Ishikawa (cell line): ENCODE measurements at regions not wholly inside any gene's neighbourhood (a gene's known extent, or its start where the extent isn't known, plus 50 kb on each side); places are given as distances from the start of the nearest gene placed in this dataset.

Source experiments
- CEBPB ChIP-seq: IDR thresholded peaks from 2 replicates; pipeline ENCODE4 v1.6.1; 2012
- CREB1 ChIP-seq: IDR thresholded peaks from 2 replicates; pipeline ENCODE4 v1.6.1; 2012; ENCODE audit warnings: low read depth
- EGR1 ChIP-seq: IDR thresholded peaks from 2 replicates; pipeline ENCODE4 v1.6.1; 2012
- EP300 ChIP-seq: IDR thresholded peaks from 2 replicates; pipeline ENCODE4 v1.6.1; 2012; ENCODE audit warnings: borderline replicate concordance
- FOXM1 ChIP-seq: IDR thresholded peaks from 2 replicates; pipeline ENCODE4 v1.6.1; 2012; ENCODE audit warnings: low read depth, borderline replicate concordance
- MAX ChIP-seq: IDR thresholded peaks from 2 replicates; pipeline ENCODE4 v1.6.1; 2012
- NFIC ChIP-seq: IDR thresholded peaks from 2 replicates; pipeline ENCODE4 v1.6.1; 2012
- RAD21 ChIP-seq: IDR thresholded peaks from 2 replicates; pipeline ENCODE4 v1.6.1; 2012; ENCODE audit warnings: low read depth
- REST ChIP-seq: IDR thresholded peaks from 2 replicates; pipeline ENCODE4 v1.6.1; 2012; ENCODE audit warnings: low read depth, mild to moderate bottlenecking
- TAF1 ChIP-seq: IDR thresholded peaks from 2 replicates; pipeline ENCODE4 v1.6.1; 2012; ENCODE audit warnings: low read depth, mild to moderate bottlenecking
- TCF12 ChIP-seq: IDR thresholded peaks from 2 replicates; pipeline ENCODE4 v1.6.1; 2012; ENCODE audit warnings: low read depth
- TEAD4 ChIP-seq: IDR thresholded peaks from 2 replicates; pipeline ENCODE4 v1.6.1; 2012
- USF1 ChIP-seq: IDR thresholded peaks from 2 replicates; pipeline ENCODE4 v1.6.1; 2012
- YY1 ChIP-seq: IDR thresholded peaks from 2 replicates; pipeline ENCODE4 v1.6.1; 2012; ENCODE audit warnings: low read depth
- ZBTB7A ChIP-seq: IDR thresholded peaks from 2 replicates; pipeline ENCODE4 v1.6.1; 2012; ENCODE audit warnings: low read depth

GRCh38 chr12:46460682-46461210 lies 88.2 kb upstream of the SLC38A2 start:
- TF ChIP-seq CREB1 (no peak), FOXM1 (no peak), EP300 (no peak)

GRCh38 chr12:46459861-46460545 lies 87.4 kb upstream of the SLC38A2 start:
- TF ChIP-seq EGR1 (no peak), YY1 (no peak), USF1 (no peak), MAX (no peak), CEBPB (no peak), TAF1 (no peak), CREB1 (no peak), TEAD4 (no peak), RAD21 (no peak)

GRCh38 chr12:46459111-46459510 lies 86.5 kb upstream of the SLC38A2 start:
- TF ChIP-seq MAX (no peak), RAD21 (no peak), TAF1 (no peak), ZBTB7A (no peak), CREB1 (no peak), NFIC (no peak), USF1 (no peak), REST (no peak), FOXM1 (no peak), EGR1 (no peak), CEBPB (no peak), YY1 (no peak), TCF12 (no peak), EP300 (no peak), TEAD4 (no peak)

- TF ChIP-seq FOXM1 (no peak), TAF1 (no peak), TEAD4 (no peak), RAD21 (no peak), CEBPB (no peak), YY1 (no peak), REST (no peak)
Observed at GRCh38 chr12:46458500-46459102, 86.0 kb upstream of the SLC38A2 start.

- TF ChIP-seq USF1 (no peak), MAX (no peak), NFIC (no peak), EGR1 (no peak), YY1 (no peak), RAD21 (no peak), TAF1 (no peak), CEBPB (no peak), REST (no peak), ZBTB7A (no peak), CREB1 (no peak), TEAD4 (no peak), TCF12 (no peak), EP300 (no peak), FOXM1 (no peak)
Observed at GRCh38 chr12:46457958-46458357, 85.4 kb upstream of the SLC38A2 start.
